ENCODE measurements at regions not wholly inside any gene's neighbourhood (a gene's known extent, or its start where the extent isn't known, plus 50 kb on each side); places are given as distances from the start of the nearest gene placed in this dataset.
A peak's percentile ranks its signal among the peaks of the same experiment; 100 is the strongest.

- DNase-seq (ENCODE audit: low read depth in 3 of 3, low spot score in 1 of 3): no peak
Measured at GRCh38 chr13:50101590-50101989, 86.3 kb downstream of the KCNRG start.

GRCh38 chr13:50104493-50104892 is 89.2 kb downstream of the KCNRG start:
- no peak for DNase-seq (ENCODE audit: low read depth in 3 of 3, low spot score in 1 of 3)

DNA sequence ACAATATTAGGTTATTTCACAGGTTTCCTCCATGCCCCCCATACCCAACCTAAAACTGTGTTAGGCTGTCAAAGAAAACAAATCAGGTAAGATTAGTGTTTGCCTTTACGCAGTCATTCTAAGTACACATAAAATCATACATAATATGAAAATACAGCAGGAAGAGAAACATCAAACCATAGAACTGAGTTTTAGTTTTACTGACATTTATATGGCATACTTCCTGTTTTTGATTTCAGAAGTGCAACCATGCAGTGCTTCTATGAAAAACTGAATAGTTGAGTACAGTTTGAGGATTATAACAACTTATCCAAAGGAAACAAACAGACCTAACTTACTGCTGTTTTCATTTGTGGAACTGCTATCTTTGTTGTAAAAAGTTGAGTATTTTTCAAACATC is 91.3 kb downstream of the KCNRG start:
- DNase-seq (ENCODE audit: low read depth in 3 of 3, low spot score in 1 of 3): no peak

GRCh38 chr13:50107205-50107604 is 92.0 kb downstream of the KCNRG start:
- no peak for DNase-seq (ENCODE audit: low read depth in 3 of 3, low spot score in 1 of 3)

- no peak for DNase-seq (ENCODE audit: low read depth in 3 of 3, low spot score in 1 of 3)
Measured at GRCh38 chr13:50114961-50115360, 99.7 kb downstream of the KCNRG start.

DNA sequence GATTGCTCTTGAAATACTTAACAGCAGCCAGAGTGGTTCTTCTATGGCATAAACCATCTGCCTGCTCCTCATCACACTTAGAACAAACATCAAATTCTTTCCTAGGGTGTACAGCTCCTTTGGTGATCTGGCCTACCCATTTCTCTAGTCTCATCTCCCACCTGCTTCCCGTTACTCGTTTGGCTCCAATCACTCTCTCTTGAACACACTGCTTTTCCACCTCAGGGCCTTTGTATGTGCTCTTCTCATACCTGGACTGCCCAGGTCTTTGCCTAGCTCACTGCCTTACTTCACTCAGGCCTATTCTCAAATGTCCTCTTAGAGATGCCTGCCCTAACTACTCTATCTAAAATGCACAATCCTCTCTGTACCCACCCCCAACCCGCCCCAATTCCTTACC is 100.5 kb downstream of the KCNRG start:
- DNase-seq (ENCODE audit: low read depth in 3 of 3, low spot score in 1 of 3): no peak

GRCh38 chr13:50116430-50116973 is 101.3 kb downstream of the KCNRG start:
- DNase-seq (ENCODE audit: low read depth in 3 of 3, low spot score in 1 of 3): no peak

DNA sequence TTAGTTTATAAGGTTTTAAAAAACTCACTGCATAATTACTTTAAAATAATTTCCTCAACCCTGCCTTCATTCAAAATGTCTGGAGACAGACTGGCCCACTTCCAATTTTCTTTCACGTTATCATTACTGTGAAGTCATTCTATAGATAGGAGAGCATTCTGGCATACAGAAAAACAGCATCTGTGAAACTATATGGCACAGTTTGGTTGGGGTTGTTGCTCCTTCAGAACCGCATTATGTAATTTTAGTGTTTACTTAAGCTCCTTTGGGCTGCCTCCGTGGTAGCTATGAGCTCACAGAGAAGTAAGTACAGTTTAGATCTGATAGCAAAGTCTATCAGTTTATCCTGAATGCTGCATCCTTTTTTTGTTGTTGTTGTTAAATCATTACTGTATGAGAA is 104.3 kb downstream of the KCNRG start:
- no peak for DNase-seq (ENCODE audit: low read depth in 3 of 3, low spot score in 1 of 3)

- no peak for DNase-seq (ENCODE audit: low read depth in 3 of 3, low spot score in 1 of 3)
Measured at GRCh38 chr13:50122455-50122854, 107.2 kb downstream of the KCNRG start.

DNA sequence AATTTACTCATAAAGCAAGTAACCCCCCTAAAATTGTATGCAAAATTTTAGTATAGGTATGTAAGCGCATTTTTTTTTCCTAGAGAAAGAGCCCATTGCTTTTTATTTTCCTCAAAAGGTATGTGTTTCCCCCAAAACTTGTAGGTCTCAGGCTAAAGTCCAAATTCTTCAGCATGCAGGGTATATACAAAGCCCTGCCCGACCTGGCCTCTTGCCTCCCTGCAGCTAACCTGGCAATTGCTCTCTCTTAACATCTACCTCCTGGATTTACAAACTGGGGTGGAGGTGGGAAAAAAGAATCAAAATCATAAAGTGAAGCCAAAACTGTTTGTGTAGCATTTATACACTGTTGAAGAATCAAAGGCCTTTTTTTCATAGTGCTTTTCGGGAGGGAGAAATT is 107.8 kb downstream of the KCNRG start:
- no peak for DNase-seq (ENCODE audit: low read depth in 3 of 3, low spot score in 1 of 3)

GRCh38 chr13:50123515-50123861 is 108.2 kb downstream of the KCNRG start:
- DNase-seq (ENCODE audit: low read depth in 3 of 3, low spot score in 1 of 3): no peak

- DNase-seq (ENCODE audit: low read depth in 3 of 3, low spot score in 1 of 3): peak in 2 of 3 donors; percentile 43 to 83
Measured at GRCh38 chr13:50123862-50124535, 108.8 kb downstream of the KCNRG start.

GRCh38 chr13:50124536-50125303 is 109.5 kb downstream of the KCNRG start:
- DNase-seq (ENCODE audit: low read depth in 3 of 3, low spot score in 1 of 3): peak in 2 of 3 donors; percentile 91 to 93

GRCh38 chr13:50125304-50125553 is 110.0 kb downstream of the KCNRG start:
- DNase-seq (ENCODE audit: low read depth in 3 of 3, low spot score in 1 of 3): no peak

DNA sequence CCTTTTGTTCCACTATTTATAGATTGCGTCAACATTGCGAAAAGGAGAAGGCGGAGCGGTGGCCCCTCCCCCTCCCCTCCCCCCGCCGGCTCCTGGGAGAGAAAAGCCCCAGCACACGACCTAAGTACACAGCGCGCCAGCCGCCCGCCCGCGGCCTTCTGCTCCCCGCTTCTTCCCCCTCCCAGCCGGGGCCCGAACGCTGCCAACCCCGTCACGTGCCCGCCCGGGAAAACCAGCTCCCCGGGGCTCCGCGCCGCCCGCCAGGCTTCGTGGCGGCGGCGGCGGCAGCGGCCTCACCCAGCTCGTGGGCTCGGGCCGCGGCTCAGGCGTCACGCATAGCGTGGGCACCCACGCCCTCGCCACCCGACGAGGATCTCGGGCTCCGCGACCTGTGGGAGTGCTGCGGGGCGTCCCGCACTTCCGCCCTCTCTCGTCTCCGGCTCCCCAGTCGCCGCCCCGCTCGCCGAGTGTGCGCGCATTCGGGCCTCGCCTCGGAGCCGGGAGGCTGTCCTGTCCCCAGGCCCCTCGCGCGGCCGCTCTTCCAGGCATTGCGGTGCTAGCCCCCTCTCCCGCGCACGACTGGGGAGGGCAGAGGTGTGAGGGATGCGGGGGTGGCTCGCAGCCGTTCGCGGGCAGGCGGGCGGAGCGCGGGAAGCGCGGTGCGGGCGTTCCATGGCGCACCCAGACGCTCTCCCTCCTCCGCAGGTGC is 110.5 kb downstream of the KCNRG start:
- DNase-seq (ENCODE audit: low read depth in 3 of 3, low spot score in 1 of 3): peak; percentile 83 to 89 (median 88)

DNA sequence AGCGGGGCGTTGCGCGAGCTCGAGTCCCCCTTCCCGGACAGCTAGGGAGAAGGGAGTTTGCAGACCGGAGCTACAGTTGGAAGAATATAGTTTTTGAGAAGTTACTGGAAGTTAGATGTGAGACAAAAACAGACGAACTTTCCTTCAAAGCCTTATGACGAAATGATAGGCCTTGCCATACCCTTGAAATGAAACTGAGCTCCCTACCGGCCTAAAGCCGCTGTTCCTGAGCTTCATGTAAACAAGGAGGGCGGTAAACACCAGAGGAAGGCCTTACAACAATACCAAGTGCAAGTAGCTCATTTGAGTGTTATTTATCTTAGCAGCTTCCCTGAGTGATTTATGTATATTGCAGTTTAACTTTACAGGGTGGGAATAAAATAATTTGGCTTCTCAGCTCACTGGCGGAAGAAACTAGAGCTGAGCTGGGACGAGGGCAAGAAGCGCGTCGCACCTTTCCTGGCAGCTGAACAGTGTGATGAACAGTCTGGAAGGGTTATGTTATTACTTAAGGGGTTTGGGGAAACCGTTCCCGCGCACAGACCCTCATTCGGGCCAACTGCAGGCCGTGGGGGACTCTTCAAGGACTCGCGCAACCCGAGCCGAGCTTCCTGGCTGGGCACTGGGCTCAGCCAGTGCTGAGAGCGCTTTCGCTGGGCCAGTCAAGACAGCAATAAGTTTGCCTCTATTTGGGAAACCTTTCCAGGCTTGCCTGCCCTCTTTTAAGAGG is 111.2 kb downstream of the KCNRG start:
- DNase-seq (ENCODE audit: low read depth in 3 of 3, low spot score in 1 of 3): no peak

- no peak for DNase-seq (ENCODE audit: low read depth in 3 of 3, low spot score in 1 of 3)
Measured at GRCh38 chr13:50126993-50127725, 111.9 kb downstream of the KCNRG start.

GRCh38 chr13:50127726-50128291 is 112.6 kb downstream of the KCNRG start:
- no peak for DNase-seq (ENCODE audit: low read depth in 3 of 3, low spot score in 1 of 3)

DNA sequence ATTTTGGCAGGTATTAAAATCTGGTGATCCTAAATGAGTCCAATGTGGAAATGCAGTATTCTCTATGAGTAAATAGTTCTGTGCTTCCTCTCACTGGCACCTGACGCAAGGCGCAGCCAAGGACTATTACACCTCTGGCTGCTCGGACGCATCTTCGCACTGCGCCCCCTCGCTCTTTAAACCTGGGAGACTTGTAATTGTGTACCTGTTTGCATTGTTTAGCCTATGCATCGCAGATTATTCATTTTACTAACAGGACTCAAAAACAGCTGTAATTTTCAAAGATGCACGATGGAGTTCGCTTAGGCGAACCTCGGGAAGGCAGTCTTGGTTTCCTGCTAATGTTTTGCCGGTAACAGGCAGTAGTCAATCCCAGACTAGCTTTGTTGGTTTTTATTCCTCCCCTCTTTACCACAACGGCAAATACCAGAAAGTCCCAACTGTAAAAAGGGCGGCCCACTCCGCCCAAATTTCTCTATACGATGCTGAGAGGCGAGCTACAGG is 113.2 kb downstream of the KCNRG start:
- no peak for DNase-seq (ENCODE audit: low read depth in 3 of 3, low spot score in 1 of 3)

- DNase-seq (ENCODE audit: low read depth in 3 of 3, low spot score in 1 of 3): no peak
Measured at GRCh38 chr13:50129081-50129705, 113.9 kb downstream of the KCNRG start.

All from stimulated activated CD4-positive, alpha-beta T cell treated with anti-CD3 and anti-CD28 coated beads, TNF-alpha, amount 100 ng/mL, for 1 hour (primary cell).